ENCODE measurements at regions not wholly inside any gene's neighbourhood (a gene's known extent, or its start where the extent isn't known, plus 50 kb on each side); places are given as distances from the start of the nearest gene placed in this dataset.
"Not testable (repeated sequence)": the region's sequence is repeated elsewhere in the genome, so short reads cannot be mapped to it uniquely, and the experiment has no call there.

DNA sequence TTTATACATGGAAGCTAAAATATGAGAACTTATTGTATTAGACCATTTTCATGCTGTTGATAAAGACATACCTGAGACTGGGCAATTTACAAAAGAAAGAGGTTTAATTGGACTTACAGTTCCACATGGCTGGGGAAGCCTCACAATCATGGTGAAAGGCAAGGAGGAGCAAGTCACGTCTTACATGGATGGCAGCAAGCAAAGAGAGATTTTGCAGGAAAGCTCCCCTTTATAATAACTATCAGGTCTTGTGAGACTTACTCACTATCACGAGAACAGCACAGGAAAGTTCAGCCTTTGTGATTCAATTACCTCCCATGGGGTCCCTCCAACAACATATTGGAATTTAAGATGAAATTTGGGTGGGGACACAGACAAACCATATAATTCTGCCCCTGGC lies 740.1 kb upstream of the NECTIN3 start:
- DNase-seq (ENCODE audit: low read depth), result not testable (repeated sequence)

DNA sequence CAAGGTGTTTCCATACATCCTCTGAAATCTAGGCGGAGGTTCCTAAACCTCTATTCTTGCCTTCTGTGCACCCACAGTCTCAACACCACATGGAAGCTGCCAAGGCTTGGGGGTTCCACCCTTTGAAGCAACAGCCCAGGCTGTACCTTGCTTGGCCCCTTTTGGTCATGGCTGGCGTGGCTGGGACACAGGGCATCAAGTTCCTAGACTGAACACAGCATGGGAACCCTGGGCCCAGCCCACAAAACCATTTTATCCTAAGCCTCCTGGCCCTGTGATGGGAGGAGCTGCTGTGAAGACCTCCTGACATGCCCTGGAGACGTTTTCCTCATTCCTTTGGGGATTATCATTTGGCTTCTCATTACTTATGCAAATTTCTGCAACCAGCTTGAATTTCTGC lies 739.0 kb upstream of the NECTIN3 start:
- no peak for DNase-seq (ENCODE audit: low read depth)

DNA sequence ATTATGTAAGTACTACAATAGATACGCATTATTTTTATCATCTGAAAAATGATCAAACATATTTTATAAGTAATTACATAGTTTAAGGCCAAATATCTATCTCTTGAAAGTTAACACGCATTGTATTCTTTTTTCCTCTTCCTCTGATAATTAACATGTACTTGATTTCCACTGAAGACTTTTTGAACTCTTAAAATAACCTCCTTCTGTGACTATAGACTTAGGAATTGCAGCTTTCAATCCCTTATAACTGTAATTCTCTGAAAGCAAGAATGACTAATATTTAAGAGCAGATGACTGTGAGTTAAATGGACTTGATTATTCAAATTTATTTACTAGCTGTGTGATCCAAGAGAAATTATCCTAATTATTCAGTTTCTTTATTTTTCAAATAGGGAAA lies 730.6 kb upstream of the NECTIN3 start:
- no peak for DNase-seq (ENCODE audit: low read depth)

DNA sequence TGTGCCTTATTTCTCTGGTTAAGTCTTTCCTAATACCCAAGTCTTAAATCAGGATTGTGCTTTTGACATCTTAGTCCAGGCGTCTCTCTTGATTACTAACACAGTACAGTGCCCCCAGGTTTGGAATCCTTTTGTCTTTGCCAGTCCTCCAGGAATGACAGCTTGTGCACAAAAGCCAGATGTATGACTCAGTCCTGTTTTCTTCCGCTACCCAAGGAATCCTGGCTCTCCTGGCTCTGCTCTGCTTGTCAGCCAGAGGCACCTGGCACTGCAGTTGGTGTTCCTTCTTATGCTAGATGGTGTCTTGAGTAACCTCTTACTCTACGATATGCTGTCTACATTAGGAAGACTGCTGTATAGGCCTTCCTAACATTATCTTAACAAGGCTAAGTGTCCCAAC lies 728.2 kb upstream of the NECTIN3 start:
- no peak for DNase-seq (ENCODE audit: low read depth)

DNA sequence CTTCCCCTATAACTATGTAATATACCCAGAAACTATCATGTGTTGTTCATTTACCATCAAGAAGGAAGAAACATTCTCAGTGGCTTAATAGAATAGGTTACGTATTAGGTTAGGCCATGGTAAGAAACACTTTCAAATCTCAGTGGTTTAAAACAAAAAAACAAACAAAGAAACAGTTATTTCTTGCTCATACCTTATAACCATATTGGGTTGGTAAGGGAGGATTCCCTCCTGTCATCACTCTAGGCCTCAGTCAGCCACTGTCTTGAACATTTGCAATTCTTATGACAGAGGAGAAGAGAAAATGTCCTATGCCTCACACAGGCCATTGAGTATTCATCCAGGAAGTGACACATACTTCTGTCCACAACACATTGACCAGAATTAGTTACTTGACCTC lies 727.7 kb upstream of the NECTIN3 start:
- DNase-seq (ENCODE audit: low read depth), result no peak

DNA sequence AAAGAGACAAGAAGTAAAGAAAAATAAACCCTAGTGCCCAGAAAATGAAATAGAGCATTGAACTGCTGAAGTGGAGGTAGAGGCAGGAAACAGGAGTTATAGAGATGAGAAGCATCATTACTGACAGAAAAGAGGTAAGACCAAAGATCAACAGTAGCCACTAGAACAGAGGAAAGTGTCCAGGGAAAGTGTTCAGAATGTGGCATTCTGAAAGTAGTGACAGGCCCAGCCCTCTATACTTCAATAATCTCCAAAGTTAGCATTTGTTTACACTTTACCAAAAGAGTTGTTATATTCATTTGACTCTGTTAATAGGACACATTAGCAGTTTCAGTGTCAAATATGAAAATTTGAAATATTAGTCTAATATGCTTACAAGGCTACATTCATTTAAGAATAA lies 727.1 kb upstream of the NECTIN3 start:
- no peak for DNase-seq (ENCODE audit: low read depth)

GRCh38 chr3:110344897-110345767 lies 726.5 kb upstream of the NECTIN3 start:
- no peak for DNase-seq (ENCODE audit: low read depth)

DNA sequence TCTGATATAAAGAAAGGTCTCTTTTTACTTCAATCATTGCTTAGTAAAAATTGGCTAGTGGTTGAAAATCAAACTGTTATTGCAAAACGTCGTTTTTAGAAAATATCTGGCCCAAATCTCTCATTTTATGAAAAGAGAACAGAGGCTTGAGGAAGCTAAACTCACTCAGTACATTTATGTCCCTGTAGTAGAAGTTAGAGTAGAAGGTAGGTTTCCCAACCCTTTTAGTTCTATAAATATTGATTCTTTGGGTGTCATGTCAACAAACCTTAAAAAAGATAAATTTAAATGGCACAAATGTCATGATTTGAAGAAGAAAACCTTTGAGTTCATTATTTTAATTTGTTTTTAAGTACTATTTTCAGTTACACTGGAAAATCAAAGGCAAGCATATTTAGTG lies 722.3 kb upstream of the NECTIN3 start:
- DNase-seq (ENCODE audit: low read depth), result no peak

- no peak for DNase-seq (ENCODE audit: low read depth)
Observed at GRCh38 chr3:110352841-110353604, 718.6 kb upstream of the NECTIN3 start.

GRCh38 chr3:110362751-110363150 lies 708.9 kb upstream of the NECTIN3 start:
- DNase-seq (ENCODE audit: low read depth), result no peak

- not testable (repeated sequence) for DNase-seq (ENCODE audit: low read depth)
Observed at GRCh38 chr3:110367289-110367688, 704.3 kb upstream of the NECTIN3 start.

DNA sequence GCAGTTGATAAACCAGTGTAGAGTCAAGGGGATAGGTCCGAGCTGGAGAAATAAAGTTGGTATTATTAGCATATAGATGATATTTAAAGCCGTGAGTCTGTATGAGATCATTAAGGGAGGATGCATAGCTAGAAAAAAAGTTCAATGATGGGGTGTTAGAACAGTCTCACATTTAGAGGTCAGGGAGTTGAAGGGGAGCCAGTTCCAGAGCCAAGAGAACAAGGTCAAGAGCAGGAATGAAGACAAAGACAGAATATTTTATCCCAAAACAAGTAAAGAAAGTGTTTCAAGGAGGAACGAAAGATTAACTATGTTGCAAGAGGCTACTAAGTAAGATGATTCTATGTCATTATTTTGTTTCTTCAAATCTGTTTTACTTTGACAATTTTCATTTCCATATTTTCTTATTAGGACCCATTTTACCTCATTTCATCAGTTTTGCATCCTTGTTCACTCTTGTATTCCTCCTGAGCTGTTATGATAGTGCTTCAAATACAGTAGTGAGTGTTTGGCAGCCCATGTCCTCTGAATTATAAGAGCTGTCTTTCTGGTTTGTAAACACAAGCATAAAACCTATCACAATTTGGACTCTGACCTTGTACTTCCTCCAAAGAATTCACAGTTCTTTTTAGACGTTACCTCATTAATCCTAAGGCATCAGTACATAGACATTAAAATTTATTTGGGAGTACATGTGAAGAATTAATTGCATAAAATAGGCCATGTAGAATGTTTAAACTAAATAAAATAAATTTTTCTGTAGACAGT lies 695.7 kb upstream of the NECTIN3 start:
- no peak for DNase-seq (ENCODE audit: low read depth)

GRCh38 chr3:110378481-110378880 lies 693.1 kb upstream of the NECTIN3 start:
- DNase-seq (ENCODE audit: low read depth), result no peak

GRCh38 chr3:110381992-110382391 lies 689.6 kb upstream of the NECTIN3 start:
- DNase-seq (ENCODE audit: low read depth), result no peak

DNA sequence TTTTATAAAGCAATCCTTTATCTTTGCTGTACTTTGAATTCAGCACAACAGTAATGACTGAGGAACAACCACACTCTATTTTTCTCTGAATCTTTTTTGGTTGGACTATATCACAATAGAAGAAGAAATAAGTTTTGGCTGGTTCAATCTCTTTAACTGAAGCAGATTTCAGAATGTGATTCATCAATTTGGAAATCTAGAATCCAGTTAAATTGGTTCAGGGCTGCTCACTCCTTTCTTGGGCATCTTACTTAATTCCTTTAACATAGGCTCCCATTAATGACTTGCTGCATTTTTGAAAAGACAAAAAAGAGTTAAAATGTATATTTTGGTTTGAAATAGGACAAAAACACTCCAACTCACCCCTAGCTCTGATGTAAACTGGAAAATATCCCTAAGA lies 688.3 kb upstream of the NECTIN3 start:
- no peak for DNase-seq (ENCODE audit: low read depth)

GRCh38 chr3:110384601-110385000 lies 687.0 kb upstream of the NECTIN3 start:
- DNase-seq (ENCODE audit: low read depth), result no peak

DNA sequence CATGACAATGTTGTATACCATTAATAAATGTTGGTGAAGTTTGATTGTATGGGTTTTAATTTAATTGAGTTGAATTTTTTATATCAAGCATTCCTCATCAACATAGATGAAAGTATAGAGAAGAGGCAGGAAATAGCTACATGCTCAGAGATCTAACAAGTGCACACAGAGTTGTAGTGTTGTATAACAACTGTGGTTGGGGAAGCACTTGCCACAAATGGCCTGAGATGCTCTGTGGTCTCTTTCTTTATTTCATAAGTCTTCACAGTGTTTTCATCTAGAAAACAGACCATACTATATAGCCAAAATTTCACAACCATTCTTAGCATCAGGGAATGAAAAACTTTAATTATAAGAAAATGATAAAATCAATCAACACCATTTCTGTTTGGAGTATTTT lies 682.6 kb upstream of the NECTIN3 start:
- no peak for DNase-seq (ENCODE audit: low read depth)

- DNase-seq (ENCODE audit: low read depth), result no peak
Observed at GRCh38 chr3:110390372-110390771, 681.2 kb upstream of the NECTIN3 start.

DNA sequence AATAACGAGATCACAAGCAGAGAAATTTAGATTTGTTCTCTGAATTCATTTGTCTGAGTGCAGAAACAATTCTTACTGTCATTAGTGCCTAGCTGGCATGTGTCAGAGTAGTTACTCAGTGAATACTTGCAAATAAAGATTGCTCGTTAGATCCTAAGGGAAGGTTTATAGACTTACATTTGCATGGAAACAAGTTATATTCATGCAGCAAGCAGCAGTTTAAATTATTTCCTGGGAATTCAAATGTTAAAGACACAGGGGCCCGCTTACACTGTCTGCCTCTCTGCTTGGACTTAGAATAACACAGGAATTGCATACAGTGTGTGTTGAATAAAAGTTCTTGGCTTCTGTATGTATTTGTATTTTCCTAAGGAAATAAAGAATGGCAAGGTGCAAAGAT lies 680.6 kb upstream of the NECTIN3 start:
- no peak for DNase-seq (ENCODE audit: low read depth)

GRCh38 chr3:110391640-110392395 lies 679.8 kb upstream of the NECTIN3 start:
- DNase-seq (ENCODE audit: low read depth), result no peak

DNA sequence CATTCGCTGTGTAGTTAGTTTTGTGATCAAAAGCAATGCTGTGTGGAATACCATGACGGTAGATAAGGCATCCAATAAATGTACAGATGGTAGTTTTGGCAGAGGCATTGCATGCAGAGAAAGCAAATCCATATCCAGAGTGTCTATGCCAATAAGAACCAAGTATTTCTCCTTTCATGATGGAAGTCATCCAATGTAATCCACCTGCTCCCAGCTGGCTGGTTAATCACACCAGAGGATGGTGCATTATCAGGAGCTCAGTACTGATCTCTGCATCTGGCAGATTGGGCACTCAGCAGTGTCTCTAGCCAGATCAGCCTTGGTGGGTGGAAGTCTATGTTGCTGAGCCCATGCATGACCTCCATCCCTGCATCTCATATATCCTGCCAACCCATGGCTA lies 677.7 kb upstream of the NECTIN3 start:
- no peak for DNase-seq (ENCODE audit: low read depth)

DNA sequence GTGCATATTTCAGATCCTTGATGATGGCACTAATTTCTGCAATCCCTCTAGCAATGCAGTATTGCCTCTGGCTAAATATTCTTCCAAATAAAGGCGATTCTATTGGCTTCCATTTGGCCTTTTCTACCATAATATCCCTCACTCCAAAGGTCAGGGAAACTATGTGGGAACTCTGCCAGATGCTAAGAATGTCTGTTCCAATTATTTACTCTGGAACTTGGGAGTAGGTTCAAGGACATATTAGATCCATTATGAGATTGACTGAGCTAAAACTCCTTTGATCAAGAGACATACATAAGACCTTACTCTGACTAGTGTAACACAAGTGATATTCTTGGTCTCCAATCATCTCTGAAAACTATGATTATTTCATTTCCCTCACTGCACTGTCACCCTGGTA lies 674.5 kb upstream of the NECTIN3 start:
- DNase-seq (ENCODE audit: low read depth), result no peak
